GM21515 (cell line): ENCODE measurements at regions not wholly inside any gene's neighbourhood (a gene's known extent, or its start where the extent isn't known, plus 50 kb on each side); places are given as distances from the start of the nearest gene placed in this dataset.
A peak's percentile ranks its signal among the peaks of the same experiment; 100 is the strongest.
"Not testable (repeated sequence)": the region's sequence is repeated elsewhere in the genome, so short reads cannot be mapped to it uniquely, and the experiment has no call there.

Experiments
- ATAC-seq: cut with Tn5 transposase; IDR thresholded peaks from one replicate; pipeline ENCODE4 v1.9.1; 2021; ENCODE audit not compliant: unreplicated experiment

DNA sequence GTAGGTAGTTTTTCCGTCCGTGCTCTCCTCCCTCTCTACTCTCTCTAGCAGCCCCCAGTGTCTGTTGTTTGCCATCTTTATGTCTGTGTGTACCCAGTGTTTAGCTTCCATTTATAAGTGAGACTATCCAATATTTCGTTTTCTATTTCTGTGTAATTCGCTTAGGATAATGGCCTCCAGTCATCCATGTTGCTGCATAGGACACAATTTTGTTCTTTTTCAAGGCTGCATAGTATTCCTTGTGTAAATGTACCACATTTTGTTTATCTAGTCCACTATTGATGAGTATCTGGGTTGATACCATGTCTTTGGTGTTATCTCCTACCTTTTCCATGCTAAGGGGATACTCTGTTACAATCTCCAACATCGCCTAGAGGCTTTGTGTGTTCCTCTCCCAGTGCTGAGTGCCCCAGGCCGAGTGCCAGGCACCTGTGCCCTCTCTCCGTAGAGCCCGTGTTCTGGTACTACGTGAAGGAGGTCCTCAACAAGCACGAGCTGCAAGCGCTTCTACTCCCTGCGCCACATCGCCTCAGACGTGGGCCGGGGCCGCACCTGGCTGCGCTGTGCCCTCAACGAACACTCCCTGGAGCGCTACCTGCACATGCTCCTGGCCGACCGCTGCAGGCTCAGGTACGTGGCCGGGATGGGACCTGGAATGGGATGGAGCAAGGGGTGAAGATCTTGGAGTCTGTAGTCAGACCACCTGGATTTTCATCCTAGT lies 51.0 kb downstream of the NPIPB11 start:
- ATAC-seq = not testable (repeated sequence)

DNA sequence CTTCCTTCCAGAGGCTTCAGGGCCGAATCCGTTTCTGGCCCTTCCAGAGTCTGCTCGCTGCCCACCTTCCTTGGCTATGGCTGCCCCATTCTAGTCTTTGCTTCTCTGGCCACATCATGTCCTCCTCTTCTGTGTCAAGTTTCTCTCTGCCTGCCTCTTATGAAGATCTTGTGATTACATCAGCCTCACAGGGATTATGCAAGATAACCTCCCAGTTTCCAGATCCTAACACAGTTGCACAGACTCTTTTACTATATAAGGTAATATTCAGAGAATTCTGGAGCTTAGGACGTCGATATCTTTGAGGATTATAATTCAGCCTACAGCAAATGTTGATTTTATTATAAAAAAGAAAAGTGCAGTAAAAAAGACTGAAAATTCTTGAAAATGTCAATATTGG lies 52.1 kb downstream of the NPIPB11 start:
- not testable (repeated sequence) for ATAC-seq

DNA sequence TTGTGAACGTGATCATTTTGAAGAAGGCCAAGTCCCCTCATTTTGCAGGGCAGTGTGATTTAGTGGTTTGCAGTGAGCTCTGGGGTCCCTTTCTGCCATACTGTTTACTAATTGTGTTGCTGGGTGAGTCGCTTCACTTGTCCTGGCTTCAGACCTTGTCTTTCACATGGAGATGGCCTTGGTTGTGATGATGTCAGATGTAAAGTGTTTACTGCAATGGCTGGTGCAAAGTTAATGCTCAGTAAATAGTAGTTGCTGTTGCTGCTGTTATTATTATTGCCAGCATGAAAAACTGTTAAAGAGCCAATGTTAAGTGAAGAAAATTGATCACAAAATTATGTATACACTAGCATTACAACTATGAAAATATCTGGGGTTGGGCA lies 53.9 kb downstream of the NPIPB11 start:
- ATAC-seq = not testable (repeated sequence)

DNA sequence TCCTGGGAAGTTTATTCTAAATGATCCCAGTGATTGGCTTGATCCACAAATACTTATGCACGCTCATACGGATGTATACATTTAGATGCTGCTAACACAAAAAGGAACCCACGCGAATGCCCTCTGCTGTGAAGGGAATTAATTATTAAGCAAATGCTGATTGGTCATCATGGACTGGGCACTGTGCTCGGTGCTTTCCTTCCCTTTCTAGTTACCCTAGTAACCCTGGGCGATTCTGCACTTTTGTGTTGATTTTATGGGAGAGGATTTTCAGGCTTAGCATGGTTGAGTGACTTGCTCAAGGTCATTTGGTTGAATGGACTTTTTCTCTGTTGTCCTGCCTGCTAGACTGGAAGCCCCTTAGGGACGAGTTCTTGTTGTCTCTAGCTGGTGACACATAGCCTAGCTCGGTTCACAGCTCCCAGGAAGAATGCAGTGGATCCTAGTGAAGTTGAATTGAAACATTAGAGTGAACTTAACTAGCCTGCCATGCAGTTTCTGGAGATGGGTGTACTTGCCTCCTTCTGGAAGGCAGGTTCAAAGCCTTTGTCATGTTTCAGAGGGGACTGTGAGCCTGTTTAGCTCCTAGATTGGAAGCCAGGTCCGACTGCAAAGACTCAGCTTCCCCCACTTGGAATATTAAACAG lies 54.4 kb downstream of the NPIPB11 start:
- ATAC-seq = not testable (repeated sequence)

DNA sequence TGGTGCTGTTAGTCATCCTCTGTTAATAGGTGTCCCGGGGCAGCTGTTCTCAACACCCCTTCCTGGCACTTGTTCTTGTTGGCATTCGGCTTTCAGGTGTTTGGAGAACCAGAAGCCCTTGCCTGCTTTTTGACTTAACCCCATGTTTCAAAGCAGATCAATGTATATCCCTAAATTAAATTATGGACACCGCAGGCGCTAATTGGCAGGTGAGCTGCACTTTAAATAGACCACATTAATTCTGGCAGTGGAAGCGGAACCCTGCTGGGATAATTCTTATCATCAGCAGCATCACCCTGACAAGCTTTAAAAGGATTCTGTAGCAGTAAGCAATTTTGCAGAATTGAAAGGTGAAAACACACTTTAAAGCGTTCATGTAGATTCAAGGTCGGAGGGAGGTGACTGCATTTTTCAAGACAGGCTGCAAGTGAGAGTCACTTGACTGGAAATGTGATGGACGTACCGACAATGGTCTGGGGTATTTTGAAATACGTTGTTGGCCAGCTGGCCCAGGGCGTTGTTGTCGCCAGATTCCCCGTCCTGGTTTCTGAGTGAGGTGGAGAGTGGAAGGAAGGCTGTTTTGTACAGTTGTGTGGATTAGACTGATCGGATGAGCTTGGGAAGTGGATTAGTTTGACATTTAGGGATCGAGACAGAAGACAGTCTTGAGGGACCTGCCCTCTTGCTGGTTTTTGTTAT lies 55.1 kb downstream of the NPIPB11 start:
- ATAC-seq = not testable (repeated sequence)

DNA sequence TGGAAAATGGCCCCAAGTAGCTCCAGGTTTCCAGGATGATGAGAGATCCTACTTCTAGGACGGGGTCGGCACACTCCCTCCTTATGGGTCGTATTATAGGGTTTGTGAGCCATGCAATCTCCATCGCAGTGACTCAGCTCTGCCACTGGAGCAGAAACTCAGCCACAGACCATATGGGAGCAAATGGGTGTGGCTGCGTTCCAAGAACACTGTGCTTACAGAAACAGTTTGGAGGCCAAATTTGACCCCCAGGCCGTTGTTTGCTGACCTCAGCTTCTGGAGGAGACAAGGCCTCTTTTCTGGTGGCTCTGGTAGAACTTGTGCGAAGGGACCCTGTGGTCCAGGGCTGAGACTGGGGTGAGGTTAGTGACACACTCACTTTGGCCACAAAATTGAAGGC lies 56.5 kb downstream of the NPIPB11 start:
- ATAC-seq = not testable (repeated sequence)

DNA sequence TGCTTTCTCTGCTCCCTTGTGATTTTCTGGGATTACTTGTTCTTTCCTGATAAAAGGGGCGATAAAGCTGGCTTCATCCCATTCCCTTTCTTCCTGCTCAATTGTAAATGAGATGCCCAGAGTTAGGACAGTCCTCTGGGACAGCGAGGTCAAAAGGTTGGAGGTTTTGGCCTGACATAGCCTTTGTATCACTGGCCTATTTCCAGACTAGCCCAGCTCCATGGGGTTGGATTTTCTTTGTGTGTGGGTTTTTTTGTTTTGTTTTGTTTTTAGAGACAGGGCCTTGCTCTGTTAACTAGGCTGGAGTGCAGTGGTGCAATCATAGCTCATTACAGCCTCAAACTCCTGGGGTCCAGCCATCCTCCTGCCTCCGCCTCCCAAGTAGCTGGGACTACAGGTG lies 57.8 kb downstream of the NPIPB11 start:
- ATAC-seq = not testable (repeated sequence)

DNA sequence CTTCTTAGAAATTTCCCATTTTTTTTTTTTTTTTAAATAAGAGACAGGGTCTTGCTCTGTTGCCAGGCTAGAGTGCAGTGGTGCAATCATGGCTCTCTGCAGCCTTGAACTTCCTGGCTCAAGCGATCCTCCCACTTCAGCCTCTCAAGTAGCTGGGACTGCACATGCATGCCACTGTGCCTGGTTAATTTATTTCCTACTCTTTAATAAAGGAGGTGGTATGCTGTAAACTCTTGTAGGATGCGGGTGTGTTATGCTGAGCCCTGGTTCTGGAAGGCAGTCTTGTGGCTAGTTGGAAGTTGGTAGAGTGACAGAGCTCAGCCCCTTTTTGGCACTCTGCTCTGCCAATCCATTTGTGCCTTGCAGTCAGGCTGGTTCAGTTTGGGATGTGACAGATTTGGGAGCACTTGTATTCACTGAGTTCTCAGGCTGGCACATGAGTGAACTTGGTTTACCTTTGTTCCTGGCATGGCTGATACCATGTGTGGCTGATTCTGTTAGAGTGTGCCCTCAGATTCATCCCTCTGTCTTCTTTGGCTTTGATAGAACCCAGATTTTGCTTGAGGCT lies 58.3 kb downstream of the NPIPB11 start:
- ATAC-seq = not testable (repeated sequence)

DNA sequence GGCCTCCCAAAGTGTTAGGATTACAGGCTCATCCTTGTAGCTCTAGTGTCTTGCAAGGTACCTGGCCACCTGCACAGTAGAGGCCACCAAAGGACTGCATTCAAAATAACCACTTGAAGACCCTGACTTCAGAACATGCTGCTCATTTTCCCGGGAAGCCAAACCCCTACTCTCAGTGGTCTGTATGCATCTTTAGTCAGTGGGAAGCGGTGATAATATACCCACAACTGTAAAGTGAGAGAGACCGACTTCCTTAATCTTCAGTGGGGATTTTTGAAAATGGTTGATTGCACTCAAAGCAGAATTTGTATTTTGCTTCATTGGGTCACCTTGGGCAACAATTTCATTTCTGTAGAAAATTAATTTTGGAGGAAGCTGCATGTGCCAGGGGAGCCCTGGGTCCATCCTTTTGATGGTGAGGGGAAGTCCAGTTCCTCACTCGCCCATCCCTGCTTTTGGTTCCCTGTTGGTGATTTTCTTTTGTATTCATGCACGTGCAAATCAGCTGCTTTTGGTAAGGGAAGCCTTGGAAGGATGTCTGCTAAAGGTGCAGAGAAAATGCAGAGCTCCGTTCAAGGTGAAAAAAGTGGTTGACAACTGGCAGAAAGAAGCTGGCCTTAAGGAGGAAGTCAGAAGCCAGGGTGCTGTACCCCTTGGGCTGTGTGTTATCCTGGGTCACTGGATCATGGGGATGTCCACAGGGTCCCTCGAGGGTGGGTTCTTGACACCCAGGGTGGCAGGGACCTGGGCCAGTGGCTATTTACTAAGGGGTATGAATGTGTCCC lies 59.5 kb downstream of the NPIPB11 start:
- not testable (repeated sequence) for ATAC-seq

DNA sequence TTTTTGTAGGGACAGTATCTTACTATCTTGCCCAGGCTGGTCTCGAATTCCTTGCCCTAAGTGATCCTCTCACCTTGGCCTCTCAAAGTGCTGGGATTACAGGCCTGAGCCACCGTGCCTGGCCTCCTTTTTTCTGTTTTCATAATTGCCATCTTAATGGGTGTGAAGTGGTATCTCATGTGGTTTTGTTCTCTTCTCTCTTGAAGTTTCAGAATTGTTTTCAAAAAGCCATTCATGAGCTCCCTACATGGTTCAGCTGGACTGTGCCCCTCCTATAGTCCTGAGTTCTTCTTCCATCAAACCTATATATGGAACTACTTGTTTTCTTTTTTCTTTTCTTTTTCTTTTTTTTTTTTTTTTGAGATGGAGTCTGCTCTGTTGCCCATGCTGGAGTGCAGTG lies 60.3 kb downstream of the NPIPB11 start:
- ATAC-seq = not testable (repeated sequence)

DNA sequence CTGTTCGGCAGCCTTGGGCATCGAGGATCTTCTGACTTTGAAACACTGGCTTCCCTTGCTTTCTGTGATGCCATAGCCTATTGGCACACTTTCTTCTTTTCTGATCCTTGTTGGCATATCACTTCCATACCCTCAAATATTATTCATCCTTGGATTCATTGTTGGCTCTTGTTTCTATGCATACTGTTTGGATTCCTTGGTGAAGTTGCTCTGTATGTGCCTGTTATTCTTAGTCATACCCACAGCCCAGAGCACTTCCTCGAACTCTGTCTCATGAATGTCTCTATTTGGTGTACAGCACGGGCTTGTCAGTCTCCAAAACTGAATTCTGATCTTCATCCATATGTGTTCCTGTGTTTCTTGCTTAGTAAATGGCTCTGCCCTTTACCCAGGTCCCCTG lies 63.6 kb downstream of the NPIPB11 start:
- not testable (repeated sequence) for ATAC-seq

DNA sequence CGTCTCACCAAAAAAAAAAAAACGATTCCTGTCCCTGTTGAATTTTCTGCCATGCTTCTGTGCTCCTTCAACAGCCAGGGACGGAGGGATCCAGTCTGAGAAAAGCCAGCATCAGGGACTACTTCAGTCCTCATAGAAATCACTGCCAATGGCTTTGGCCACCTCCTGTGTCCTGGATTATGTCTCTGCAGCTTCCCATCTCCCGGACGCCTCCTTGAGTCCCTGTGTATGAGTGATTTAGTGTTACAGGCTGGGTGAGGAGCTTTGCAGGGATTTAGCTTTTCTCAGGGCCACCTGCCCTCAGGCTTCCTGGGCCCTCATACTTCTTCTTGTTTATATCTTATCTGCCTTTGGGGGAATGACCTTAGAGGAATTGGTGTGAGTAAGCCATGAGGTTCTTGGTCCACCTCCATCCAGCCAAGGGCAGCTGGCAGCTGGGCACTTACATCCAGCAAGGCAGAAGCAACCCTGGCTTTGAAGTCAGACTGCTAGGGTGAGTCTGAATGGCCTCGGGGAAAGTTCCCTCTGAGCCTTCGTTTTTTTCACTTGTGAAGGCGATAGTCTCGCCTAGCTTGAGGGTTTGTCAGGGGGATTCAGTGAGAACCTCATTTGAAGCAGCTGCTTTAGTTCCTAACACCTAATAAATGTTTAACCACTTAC lies 65.6 kb downstream of the NPIPB11 start:
- not testable (repeated sequence) for ATAC-seq

DNA sequence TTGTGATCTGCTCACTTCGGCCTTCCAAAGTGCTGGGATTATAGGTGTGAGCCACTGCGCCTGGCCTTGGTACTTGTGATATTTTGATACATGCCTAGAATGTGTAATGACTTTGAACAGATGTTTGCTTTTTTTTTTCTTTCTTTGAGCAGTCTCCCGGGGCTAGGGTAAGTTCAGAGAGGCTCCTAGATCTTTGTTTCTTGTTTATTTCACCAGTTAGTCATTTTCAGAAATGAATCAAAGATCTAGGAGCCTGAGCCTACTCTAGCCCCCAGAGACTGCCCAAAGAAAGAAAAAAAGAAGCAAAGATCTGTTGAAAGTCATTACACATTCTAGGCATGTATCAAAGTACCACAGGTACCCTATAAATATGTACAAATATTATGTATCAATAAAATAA lies 66.3 kb downstream of the NPIPB11 start:
- not testable (repeated sequence) for ATAC-seq

DNA sequence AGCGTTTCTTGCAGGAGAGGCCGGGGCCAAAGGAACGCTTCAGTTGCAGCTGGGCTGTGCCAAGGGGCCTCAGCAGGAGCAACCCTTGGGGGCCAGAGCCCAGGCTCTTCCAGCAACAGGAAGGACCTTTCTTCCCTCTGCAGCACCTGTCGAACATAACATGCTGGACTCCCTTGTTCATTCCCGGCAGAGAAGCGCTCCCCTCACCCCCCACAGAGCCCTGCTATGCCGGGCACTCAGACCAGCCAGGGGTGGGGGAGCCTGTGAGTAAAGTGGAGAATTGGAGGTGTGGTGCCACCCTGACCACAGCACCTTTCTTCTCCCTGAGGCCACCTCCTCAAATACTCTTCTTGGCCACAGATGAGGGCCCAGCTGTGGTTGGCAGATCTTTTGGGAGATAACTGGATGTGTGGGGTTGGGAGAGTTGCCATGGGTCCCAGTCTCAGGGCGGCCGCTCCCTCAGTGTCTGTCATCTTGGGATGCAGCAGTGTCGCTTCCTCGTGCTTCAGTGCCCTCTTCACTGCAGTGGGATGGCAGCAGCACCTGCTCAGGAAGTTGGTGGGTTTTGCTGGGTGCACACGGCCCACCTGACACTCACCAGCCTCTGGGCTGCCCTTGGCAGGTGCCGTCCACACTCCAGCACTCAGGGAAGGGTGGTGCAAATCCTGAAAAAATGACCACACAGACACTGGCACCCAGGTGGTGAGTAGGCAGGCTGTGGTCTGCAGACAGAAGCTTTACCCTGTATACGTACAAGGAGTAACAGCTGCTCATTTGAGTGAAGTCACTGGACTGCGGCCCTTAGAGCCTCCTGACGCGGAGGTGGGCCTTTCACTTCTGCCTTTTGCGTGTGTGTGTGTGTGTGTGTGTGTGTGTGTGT lies 67.5 kb downstream of the NPIPB11 start:
- peak; percentile 71 for ATAC-seq

DNA sequence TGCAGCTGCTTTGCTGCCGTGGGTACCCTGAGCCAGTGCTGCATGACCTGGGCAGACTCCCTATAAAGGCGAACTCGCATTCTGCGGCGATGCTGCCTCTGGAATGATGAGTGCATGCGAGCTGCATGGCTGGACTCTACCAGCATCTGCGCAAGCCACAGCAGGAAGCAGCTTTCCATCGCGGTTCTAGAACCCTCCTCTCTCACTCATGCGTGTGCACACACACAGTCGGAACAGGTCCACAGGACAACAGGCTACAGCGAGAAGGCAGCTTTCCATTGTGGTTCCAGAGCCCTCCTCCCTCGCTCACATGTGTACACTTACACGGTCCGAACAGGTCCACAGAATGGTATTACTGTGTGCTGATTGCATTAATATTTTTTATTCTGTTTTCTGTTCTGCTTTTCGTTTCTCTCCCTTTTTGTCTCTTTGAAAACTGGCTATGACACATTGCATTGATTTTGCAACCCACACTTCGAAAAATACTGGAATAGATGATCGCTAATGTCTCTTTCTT lies 69.1 kb downstream of the NPIPB11 start:
- ATAC-seq = not testable (repeated sequence)

DNA sequence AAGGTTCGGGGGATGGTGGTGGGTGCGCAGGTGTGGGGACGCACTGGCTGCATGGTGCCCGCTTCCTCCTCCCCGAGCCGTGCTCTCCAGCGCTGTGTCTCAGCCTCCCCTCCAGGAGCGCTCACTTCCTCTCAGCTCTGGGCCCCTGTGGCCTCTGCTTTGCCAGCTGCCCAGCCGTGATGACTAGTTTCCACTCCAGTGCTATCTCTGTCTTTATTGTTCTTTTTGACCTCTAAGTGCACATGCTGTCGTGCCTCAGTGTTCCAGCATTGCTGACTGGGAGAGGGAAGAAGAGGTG lies 71.0 kb downstream of the NPIPB11 start:
- ATAC-seq = not testable (repeated sequence)

DNA sequence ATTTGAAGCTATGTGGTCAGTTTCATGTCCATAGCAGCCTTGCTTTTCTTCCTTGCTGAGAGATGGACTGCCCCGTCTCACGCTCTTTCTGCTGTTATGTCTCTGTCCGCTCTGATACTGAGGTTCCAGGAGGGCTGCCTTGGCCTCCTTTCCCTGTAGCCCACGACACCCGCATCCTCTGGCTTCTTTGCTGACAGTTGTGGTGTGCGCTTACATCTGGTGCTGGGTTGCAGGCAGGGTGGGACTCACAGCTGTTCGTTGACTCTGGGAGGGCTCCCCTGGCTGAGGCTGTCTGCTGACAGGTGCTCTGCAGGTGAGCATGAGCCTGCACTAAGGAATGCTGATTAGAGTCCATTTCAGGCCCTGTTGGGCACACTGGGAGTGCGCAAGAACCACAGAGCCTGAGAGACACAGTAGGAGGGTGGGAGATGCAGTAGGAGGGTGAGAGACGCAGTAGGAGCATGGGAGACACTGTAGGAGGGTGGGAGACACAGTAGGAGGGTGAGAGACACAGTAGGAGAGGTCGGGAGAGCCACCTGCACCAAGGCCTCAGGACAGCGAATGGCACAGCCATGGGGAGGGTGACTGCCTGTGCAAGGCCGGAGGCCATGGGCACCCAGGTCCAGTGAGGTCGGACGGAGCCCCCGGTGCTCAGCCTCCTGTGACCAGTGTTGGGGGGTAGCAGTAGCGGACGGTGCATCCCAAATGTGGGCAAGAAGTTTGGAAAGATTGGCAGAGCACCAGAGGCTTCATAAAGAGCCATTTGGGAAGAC lies 71.5 kb downstream of the NPIPB11 start:
- ATAC-seq = not testable (repeated sequence)

DNA sequence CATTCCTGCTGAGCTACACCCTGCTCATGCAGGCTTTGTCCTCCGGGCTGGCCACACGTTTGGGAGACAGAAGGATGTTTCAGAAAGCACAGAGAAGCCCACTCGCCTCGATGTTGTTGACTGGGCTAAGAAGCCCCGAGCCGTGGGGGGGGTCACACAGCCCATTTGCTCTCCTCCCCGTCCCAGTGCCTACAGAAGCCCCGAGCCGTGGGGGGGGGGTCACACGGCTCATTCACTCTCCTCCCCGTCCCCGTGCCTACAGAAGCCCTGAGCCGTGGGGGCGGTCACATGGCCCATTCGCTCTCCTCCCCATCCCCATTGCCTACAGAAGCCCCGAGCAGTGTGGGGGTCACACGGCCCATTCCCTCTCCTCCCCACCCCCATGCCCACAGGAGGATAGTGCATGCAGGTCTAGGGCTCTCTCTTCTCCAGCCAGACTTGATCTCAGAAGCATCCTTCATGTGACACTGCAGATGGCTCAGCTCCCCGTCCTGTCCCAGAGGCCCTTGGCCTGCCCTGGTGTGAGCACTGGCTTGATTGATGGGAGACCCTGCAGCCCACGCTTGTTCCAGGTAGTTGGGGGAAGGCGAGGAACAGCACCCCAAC lies 72.9 kb downstream of the NPIPB11 start:
- ATAC-seq = not testable (repeated sequence)
